A673 (cell line): ENCODE measurements at regions not wholly inside any gene's neighbourhood (a gene's known extent, or its start where the extent isn't known, plus 50 kb on each side); places are given as distances from the start of the nearest gene placed in this dataset.

Source experiments
- EZH2 ChIP-seq: fragments of 200-600 bp; sonication (generic); IDR thresholded peaks from 2 replicates; pipeline ENCODE4 v1.6.1; 2017; ENCODE audit warnings: borderline replicate concordance, low read depth, mild to moderate bottlenecking, mixed read lengths, antibody characterized with exemption, low read length; ENCODE audit not compliant: poor library complexity, severe bottlenecking
- TF ChIP-seq, protein P1 (sequence below): fragments of 300-800, 200-600 bp; sonication (generic); conservative IDR thresholded peaks from 2 replicates; pipeline ENCODE4 v1.5.1; 2017; ENCODE audit warnings: low read depth, mild to moderate bottlenecking, antibody characterized with exemption, low read length, moderate library complexity, mixed read lengths

DNA sequence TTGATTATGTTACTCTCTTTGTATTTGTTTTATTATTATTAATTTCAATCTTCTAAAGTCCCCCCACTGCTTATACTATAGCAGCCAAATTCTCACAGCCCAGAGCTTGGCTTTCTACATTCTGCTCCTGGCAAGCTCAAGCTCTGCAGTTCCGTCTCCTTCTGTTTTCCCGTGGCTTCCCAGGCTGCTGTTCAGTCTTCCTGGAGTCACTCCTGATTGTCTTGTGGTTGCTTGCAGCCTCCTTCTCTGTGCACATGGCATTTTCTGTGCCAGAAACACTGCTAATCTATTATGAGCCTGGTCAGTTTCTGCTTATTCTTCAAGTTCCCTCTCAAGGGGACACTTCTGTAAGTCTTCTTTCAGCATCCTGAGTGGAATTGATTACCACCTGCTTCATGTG lies 533.7 kb upstream of the IGFBP3 start:
- TF ChIP-seq, protein P1, sequence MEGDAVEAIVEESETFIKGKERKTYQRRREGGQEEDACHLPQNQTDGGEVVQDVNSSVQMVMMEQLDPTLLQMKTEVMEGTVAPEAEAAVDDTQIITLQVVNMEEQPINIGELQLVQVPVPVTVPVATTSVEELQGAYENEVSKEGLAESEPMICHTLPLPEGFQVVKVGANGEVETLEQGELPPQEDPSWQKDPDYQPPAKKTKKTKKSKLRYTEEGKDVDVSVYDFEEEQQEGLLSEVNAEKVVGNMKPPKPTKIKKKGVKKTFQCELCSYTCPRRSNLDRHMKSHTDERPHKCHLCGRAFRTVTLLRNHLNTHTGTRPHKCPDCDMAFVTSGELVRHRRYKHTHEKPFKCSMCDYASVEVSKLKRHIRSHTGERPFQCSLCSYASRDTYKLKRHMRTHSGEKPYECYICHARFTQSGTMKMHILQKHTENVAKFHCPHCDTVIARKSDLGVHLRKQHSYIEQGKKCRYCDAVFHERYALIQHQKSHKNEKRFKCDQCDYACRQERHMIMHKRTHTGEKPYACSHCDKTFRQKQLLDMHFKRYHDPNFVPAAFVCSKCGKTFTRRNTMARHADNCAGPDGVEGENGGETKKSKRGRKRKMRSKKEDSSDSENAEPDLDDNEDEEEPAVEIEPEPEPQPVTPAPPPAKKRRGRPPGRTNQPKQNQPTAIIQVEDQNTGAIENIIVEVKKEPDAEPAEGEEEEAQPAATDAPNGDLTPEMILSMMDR: no peak
- TF ChIP-seq EZH2: no peak
